ENCODE measurements at regions not wholly inside any gene's neighbourhood (a gene's known extent, or its start where the extent isn't known, plus 50 kb on each side); places are given as distances from the start of the nearest gene placed in this dataset.

DNA sequence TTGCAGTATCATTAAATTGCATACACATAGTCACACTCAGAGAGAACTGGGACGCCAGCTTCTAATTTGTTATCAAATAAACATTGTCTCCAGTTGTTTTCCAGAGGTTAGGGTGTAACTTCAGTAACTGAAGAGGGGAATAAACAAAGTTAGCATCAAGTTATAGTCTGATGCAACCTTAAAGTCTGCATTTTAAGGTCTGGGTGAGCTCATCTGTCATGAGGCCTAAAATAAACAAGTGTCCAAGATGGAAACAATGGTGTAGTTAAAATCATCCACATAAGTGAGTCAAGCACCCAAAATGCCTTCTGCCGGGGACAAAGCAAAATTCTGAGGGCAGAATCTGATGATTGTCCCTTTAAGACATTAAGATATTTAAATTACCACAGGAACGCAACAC lies 70.3 kb upstream of the EMCN start:
- Histone ChIP-seq H3K27me3 (ENCODE audit: control insufficient read depth in 5 of 5, insufficient read depth in 4 of 5, low read length in 5 of 5) (no peaks in the 10 kb centered on the region), H3K36me3 (ENCODE audit: control insufficient read depth in 5 of 5, insufficient read depth in 5 of 5, low read length in 5 of 5) (no peaks in the 10 kb centered on the region)

DNA sequence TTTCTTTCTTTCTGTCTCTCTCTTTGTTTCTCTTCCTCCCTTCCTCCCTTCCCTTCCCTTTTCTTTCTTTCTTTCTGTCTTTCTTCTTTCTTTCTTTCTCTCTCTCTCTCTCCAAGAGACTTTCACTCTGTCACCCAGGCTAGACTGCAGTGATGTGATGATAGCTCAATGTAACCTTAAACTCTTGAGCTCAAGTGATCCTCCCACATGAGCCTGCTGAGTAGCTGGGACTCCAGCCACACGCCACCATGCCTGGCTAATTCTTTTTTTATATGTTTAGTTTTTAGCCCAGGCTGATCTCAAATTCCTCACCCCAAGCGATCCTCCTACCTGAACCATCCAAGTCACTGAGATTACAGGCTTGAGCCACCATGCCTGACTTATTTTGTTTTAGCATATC lies 64.3 kb upstream of the EMCN start:
- H3K4me1 ChIP-seq (ENCODE audit: control insufficient read depth in 5 of 5, insufficient read depth in 5 of 5, low read length in 5 of 5) = no peaks in the 10 kb centered on the region
- no peaks in the 10 kb centered on the region for H3K27me3 ChIP-seq (ENCODE audit: control insufficient read depth in 5 of 5, insufficient read depth in 4 of 5, low read length in 5 of 5)
- no peaks in the 10 kb centered on the region for H3K36me3 ChIP-seq (ENCODE audit: control insufficient read depth in 5 of 5, insufficient read depth in 5 of 5, low read length in 5 of 5)
- H3K9me3 ChIP-seq (ENCODE audit: control insufficient read depth in 5 of 5, low read length in 5 of 5) = no peaks in the 10 kb centered on the region
- H3K27ac ChIP-seq (ENCODE audit: low read depth, low read length) = no peak overlapping the region
- no peak overlapping the region for H3K9ac ChIP-seq (ENCODE audit: low read length in 5 of 5)
- no peak overlapping the region for H3K4me3 ChIP-seq (ENCODE audit: low read depth in 1 of 5, low read length in 5 of 5)

More for the DNA sequence above, 70.3 kb upstream of the EMCN start:
- H3K9me3 ChIP-seq (ENCODE audit: control insufficient read depth in 5 of 5, low read length in 5 of 5) = no peaks in the 10 kb centered on the region
- H3K9ac ChIP-seq (ENCODE audit: low read length in 5 of 5) = no peak overlapping the region
- no peak overlapping the region for H3K27ac ChIP-seq (ENCODE audit: low read depth, low read length)
- no peak overlapping the region for H3K4me3 ChIP-seq (ENCODE audit: low read depth in 1 of 5, low read length in 5 of 5)
- peaks cover 0 to 17% (median 0%) of the 10 kb centered on the region in 5 donors for H3K4me1 ChIP-seq (ENCODE audit: control insufficient read depth in 5 of 5, insufficient read depth in 5 of 5, low read length in 5 of 5)

DNA sequence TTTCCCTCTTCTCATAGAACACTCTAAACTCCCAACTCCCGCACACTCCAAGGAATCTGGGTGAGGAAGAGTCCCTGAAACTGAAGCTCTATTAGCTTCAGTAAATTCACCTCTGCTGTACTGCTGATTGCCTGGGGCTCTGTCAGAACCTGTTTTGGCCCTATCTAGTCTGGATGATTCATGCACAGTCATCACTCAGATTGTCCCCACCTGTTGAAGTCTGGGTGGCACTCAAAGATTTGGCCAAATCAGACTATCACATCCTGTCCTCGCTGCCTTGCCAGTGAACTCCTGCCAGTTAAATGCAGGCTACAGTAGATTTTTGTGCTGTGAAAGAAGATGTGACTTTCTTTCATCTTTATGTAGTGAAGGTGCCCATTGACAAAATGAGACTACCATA lies 63.5 kb upstream of the EMCN start:
- Histone ChIP-seq H3K27me3 (ENCODE audit: control insufficient read depth in 5 of 5, insufficient read depth in 4 of 5, low read length in 5 of 5) (no peaks in the 10 kb centered on the region), H3K36me3 (ENCODE audit: control insufficient read depth in 5 of 5, insufficient read depth in 5 of 5, low read length in 5 of 5) (no peaks in the 10 kb centered on the region), H3K27ac (ENCODE audit: low read depth, low read length) (no peak overlapping the region), H3K4me1 (ENCODE audit: control insufficient read depth in 5 of 5, insufficient read depth in 5 of 5, low read length in 5 of 5) (no peaks in the 10 kb centered on the region), H3K9me3 (ENCODE audit: control insufficient read depth in 5 of 5, low read length in 5 of 5) (no peaks in the 10 kb centered on the region), H3K9ac (ENCODE audit: low read length in 5 of 5) (no peak overlapping the region), H3K4me3 (ENCODE audit: low read depth in 1 of 5, low read length in 5 of 5) (no peak overlapping the region)

DNA sequence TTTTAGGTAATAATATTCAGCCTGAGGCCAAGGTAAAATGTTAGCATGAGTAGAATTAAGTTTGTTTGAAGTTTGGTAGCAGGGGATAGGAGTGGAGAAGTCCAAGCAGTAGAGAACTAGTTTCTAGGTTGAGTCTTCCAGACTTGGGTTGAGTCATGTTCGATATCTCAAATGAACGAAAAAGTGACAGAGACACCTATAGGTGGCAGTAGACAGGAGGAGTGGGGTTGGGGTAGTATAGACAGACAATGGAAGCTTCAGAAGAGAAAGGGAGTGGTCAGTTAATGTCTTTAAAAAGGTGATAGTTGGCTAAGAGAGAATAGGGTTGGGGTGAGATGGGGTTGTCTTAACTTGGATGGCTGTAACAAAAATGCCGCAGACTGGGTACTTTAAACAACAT lies 58.7 kb upstream of the EMCN start:
- Histone ChIP-seq H3K4me1 (ENCODE audit: control insufficient read depth in 5 of 5, insufficient read depth in 5 of 5, low read length in 5 of 5) (no peaks in the 10 kb centered on the region), H3K27ac (ENCODE audit: low read depth, low read length) (no peak overlapping the region), H3K9me3 (ENCODE audit: control insufficient read depth in 5 of 5, low read length in 5 of 5) (no peaks in the 10 kb centered on the region), H3K36me3 (ENCODE audit: control insufficient read depth in 5 of 5, insufficient read depth in 5 of 5, low read length in 5 of 5) (no peaks in the 10 kb centered on the region), H3K27me3 (ENCODE audit: control insufficient read depth in 5 of 5, insufficient read depth in 4 of 5, low read length in 5 of 5) (no peaks in the 10 kb centered on the region), H3K4me3 (ENCODE audit: low read depth in 1 of 5, low read length in 5 of 5) (no peak overlapping the region), H3K9ac (ENCODE audit: low read length in 5 of 5) (no peak overlapping the region)

DNA sequence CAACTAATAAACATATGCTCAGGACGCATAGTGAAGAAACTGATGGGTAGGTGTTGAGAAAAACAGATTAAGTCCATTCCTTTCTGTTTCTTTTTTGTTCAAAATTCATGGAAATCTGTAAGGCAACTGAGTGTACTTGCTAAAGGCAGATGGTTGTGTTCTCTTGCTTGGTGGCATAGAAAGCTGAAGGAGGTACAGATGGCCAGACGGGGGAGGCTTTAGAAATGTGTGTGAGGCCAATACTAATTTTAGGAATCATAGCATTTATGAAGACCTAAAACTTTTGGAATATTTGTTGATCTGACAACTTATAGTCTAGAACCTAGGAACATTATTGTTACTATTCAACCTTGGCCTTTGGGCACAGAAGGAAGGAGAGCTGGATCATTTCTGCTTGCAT lies 56.8 kb upstream of the EMCN start:
- Histone ChIP-seq H3K4me3 (ENCODE audit: low read depth in 1 of 5, low read length in 5 of 5) (no peak overlapping the region), H3K9me3 (ENCODE audit: control insufficient read depth in 5 of 5, low read length in 5 of 5) (no peaks in the 10 kb centered on the region)

DNA sequence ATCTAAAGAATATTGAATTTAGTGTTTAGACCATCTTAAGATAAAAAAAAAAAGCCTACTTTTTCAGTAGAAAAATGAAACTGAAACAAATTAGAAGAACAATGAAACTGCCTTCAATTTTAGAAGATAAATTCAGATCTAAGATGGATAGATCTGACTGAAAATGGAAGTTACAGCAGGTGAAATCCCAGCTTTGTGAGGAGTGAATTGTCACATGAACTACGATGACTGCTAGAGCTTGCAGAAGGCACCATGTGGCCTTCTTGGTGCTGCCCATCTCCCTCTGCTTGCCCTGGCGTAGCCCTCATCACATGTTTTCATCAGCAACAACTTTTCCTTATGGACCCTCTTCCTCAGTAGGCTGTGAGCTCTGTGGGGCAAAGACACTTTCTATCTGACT lies 51.4 kb upstream of the EMCN start:
- Histone ChIP-seq H3K4me3 (ENCODE audit: low read depth in 1 of 5, low read length in 5 of 5) (no peak overlapping the region), H3K36me3 (ENCODE audit: control insufficient read depth in 5 of 5, insufficient read depth in 5 of 5, low read length in 5 of 5) (no peaks in the 10 kb centered on the region), H3K9ac (ENCODE audit: low read length in 5 of 5) (no peak overlapping the region), H3K27ac (ENCODE audit: low read depth, low read length) (no peak overlapping the region), H3K9me3 (ENCODE audit: control insufficient read depth in 5 of 5, low read length in 5 of 5) (peaks cover 0 to 2% (median 0%) of the 10 kb centered on the region in 5 donors), H3K4me1 (ENCODE audit: control insufficient read depth in 5 of 5, insufficient read depth in 5 of 5, low read length in 5 of 5) (no peaks in the 10 kb centered on the region), H3K27me3 (ENCODE audit: control insufficient read depth in 5 of 5, insufficient read depth in 4 of 5, low read length in 5 of 5) (no peaks in the 10 kb centered on the region)

More for the DNA sequence above, 56.8 kb upstream of the EMCN start:
- Histone ChIP-seq H3K27me3 (ENCODE audit: control insufficient read depth in 5 of 5, insufficient read depth in 4 of 5, low read length in 5 of 5) (no peaks in the 10 kb centered on the region), H3K9ac (ENCODE audit: low read length in 5 of 5) (no peak overlapping the region), H3K27ac (ENCODE audit: low read depth, low read length) (no peak overlapping the region), H3K4me1 (ENCODE audit: control insufficient read depth in 5 of 5, insufficient read depth in 5 of 5, low read length in 5 of 5) (no peaks in the 10 kb centered on the region), H3K36me3 (ENCODE audit: control insufficient read depth in 5 of 5, insufficient read depth in 5 of 5, low read length in 5 of 5) (no peaks in the 10 kb centered on the region)
